ENCODE measurements at regions not wholly inside any gene's neighbourhood (a gene's known extent, or its start where the extent isn't known, plus 50 kb on each side); places are given as distances from the start of the nearest gene placed in this dataset.
A peak's percentile ranks its signal among the peaks of the same experiment; 100 is the strongest.

DNA sequence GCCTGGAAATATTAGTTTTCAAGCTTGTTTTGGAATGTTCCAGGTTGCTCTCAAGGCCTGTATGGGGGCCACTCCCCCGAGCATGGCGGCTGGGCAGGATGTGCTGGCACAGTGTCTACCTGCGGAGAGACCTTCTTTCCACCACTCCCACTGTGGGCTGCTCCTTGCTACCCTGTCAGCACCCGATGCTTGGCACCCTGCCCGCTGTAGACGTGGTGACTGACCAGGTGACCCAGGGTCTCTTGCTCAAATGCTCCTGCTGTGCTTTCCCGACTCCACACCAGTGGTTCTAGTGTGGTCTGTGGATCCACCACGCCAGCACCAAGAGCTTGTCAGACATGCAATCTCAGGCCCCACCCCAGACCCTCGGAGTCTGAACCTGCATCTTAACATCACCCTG is 213.3 kb downstream of the SH3BP4 start:
- no peak for DNase-seq (ENCODE audit: low read depth)

GRCh38 chr2:235165631-235166030 is 213.8 kb downstream of the SH3BP4 start:
- no peak for DNase-seq (ENCODE audit: low read depth)

DNA sequence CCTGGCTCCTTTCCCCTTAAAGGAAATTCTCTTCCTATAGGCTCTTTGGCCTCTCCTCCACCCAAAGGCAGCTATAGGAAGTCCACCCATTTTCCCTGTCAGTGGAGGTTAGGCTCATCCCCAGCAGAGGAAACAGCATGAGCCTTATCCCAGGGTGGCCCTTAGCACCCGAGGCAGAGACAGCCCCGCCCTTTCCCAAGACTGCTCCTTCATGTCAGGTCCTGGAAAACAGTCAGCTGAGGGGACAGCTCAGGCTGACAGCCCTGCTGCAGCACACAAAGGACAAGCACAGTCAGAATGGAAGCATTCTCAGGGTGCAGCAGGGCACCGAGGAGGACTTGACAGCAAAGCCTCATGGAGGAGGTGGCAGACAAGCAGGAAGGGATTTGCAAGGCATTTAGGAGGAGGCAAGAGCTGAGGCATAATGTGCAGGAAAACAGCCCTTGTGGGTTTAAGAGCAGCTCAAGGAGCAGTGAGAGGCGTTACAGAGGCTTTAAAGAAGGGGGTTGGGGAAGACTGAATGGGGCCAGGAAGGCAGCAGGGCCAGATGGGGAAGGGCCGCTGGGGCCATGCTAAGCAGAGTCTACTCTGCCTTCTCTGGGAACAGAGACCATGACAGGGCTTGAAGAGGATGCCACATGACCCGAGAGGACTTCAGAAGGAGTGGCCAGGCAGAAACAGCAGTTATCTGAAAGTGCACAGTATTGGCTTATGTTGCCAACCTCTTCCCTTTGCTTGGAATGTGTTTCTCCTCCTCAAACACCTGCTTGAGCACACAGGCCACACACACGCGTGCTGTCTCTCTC is 216.6 kb downstream of the SH3BP4 start:
- DNase-seq (ENCODE audit: low read depth): peak; percentile 6

DNA sequence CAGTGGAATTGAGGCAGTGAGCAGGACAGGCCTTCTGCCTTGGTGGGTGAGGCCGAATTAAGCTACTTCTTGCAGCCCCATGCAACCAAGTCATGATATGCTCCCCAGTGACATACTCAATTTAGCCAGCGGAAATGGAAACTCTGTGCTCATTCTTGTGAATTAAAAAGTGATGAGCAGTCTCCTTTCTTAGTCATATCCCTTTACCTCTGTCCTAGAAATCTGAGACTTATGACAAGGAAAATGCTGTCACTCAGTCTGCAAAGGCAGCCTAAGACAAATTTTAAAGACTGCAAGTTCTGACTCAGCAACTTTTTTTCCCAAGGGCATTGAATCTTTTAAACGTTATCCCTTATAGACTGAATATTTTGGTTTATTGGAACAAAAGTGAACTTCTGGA is 218.2 kb downstream of the SH3BP4 start:
- DNase-seq (ENCODE audit: low read depth): peak; percentile 40

DNA sequence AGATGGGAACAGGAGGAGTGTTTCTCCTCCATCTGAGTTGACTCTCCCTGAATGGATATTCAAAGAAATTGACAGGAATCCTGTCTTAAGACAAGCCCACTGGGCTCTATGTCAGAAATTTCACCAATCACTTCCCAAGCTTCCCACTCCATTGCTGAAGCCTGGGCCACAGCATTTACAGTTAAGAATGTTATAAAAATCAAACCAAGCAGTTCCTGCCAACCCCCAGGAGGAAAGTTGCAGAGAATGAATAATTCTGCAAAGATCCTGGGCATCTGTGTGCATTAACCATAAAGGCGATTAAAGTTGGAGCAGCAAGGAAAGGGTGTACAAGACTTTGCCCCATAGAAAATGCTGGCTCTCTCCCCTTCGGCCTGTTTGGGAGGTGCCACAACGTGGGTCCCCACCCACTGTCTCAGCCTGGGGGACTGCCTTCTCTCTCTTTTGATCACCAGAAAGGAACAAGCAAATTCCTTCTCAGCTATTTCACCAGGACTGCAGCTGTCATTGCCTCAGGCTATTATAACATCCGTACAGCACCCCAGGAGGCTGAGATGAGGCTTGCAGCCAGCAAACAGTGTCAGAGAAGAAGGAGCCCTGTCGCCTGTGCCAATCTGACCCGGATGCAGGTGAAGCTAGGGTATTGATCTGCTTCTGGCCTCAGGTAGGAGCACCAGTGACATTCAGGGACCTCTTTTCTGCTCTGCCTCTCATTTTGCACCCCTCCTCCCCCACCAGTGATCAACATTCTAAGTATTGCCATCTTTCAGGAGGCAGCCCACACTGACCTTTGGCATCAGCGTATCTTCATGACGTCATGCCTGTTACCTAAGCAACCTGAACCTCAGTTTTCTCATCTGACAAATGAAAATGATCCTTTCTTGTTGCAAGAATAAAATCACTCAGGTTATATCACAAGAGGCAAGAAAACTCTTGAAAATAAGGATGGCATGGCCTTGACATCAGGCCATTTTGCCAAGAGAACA is 219.0 kb downstream of the SH3BP4 start:
- DNase-seq (ENCODE audit: low read depth): peak; percentile 88

DNA sequence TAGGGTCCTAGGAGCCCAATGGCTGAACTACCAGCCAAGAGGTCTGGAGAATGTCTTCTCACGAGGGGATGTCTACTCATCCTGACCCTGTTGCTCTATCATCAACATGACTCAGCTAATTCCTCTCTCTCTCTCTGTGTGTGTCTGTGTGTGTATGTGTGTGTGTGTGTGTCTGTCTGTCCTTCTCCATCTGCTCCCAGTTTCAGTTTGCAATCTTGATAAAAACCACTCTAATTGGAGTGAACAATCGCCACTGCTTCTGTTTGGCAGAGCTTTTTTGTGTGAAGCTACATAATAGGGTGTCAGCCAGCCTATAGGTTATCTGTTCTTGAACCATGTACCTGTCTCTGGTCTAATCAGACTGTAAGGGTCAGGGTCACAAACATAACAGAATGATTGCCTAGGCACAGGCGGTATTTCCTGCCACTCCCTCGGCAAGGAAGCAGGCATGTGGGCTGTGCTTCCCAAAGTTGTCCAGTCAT is 219.8 kb downstream of the SH3BP4 start:
- DNase-seq (ENCODE audit: low read depth): peak; percentile 64

- no peak for DNase-seq (ENCODE audit: low read depth)
Observed at GRCh38 chr2:235180642-235181041, 228.8 kb downstream of the SH3BP4 start.

GRCh38 chr2:235183786-235184185 is 232.0 kb downstream of the SH3BP4 start:
- DNase-seq (ENCODE audit: low read depth): no peak

DNA sequence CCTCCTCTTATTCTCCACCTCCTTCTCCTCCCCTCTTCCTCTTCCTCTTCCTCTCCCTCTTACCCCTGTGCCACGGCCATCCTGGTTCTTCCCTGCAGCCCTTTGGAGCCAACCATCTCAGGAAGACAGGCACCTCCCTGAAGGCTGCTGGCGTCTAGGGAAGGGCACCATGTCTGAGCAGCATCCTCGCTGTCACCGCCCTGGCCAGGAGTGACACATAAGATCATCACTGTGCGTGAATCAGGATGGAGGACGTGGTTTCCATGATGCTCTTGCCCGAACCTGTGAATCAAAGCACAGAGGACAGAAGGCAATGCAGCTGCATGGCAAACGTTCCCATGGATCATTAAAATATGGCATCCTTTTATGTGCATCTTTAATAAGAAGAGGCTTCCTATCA is 236.0 kb downstream of the SH3BP4 start:
- DNase-seq (ENCODE audit: low read depth): no peak

- DNase-seq (ENCODE audit: low read depth): no peak
Observed at GRCh38 chr2:235191486-235191885, 239.7 kb downstream of the SH3BP4 start.

DNA sequence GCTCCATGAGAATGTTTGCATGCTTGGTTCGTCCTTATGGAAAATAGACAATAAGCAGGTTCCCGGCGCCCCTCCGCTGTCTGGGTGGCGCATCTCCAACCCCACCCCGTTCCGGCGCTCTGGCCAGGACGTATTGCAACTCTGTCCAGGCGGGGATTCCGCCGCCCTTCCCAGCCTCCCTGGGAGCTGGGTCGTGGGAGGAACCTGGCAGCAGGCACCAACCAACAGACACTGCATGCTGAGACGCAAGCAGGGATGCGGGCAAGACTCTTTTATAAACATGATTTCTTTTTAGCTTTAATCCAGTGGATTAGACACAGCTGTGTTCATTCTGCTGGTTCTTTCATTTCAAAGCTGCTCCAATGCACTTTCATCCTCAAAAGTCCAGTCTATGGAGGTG is 240.2 kb downstream of the SH3BP4 start:
- peak; percentile 6 for DNase-seq (ENCODE audit: low read depth)

DNA sequence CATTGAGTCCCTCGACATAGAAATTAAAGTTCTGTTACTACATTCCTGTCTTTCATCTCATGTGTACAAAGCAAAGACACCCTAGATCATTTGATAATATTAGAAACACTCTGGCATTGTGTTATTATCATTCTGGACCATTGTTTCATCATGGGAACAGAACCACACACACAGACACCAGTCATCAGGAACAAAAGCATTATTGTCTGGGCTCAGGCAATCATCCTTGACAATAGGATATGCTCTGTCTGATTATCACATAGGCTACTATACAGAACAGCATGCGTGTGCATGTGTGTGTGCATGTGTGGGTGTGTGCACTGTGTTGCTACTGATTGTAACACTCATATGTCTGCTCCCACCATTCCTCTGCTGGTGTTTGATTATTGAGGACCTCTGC is 242.5 kb downstream of the SH3BP4 start:
- DNase-seq (ENCODE audit: low read depth): no peak

- no peak for DNase-seq (ENCODE audit: low read depth)
Observed at GRCh38 chr2:235194836-235195235, 243.0 kb downstream of the SH3BP4 start.

GRCh38 chr2:235195921-235196320 is 244.1 kb downstream of the SH3BP4 start:
- no peak for DNase-seq (ENCODE audit: low read depth)

DNA sequence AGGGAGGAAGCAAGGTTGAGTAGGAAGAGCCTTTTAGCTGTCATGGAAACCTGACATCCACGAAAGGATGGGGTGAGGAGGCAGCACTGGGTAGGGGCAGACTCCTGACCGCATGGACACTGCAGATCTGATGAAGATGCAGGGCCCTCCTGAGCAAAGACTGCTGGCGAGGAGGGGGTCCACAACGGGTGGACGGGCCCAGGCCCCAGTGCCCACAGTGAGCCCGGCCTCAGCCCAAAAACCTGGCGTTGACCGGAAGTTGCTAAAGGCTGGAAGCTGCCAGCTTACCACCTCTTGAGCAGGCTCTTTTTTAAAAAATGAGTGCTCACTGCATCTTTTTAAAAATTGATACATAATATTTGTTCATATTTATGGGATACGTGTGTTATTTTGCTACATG is 247.3 kb downstream of the SH3BP4 start:
- no peak for DNase-seq (ENCODE audit: low read depth)

DNA sequence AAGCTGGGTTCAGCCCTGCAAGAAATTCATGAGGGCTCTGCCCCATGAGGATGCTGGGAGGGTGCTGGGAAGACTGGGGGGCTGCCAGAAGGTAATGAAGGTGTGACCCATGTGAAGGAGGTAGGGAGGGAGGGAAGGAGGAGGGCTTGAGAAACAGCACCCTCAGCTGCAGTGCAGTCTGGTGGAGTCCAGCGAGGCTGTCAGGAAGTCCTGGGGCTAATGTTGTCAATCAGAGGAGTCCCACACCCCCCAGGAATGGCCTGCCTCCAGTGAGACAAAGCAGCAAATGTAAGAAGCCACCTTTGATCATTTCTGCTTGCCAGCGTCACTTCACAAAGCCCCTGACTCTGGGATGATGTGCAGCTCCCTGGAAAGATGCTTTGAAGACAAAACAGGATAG is 248.4 kb downstream of the SH3BP4 start:
- DNase-seq (ENCODE audit: low read depth): no peak

GRCh38 chr2:235201756-235202155 is 249.9 kb downstream of the SH3BP4 start:
- DNase-seq (ENCODE audit: low read depth): no peak

DNA sequence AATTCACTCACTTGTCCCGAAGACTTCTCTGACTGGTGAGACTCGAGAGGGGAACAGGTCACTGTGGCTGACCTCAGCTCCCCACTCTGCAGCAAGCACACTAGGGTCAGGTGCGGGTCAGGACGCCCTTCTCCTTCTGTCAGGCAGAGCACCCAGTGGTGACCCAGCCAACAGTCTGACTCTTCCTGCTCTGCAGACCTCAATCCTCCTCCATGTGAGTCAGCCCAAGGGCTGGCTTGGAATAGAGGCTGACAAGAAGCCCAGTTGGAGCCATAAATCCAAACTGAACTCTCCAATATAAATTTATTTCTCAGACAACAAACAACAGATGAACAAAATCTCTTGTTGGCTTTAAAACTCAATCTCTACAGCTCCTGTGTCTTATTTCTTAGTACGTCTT is 253.1 kb downstream of the SH3BP4 start:
- DNase-seq (ENCODE audit: low read depth): no peak

DNA sequence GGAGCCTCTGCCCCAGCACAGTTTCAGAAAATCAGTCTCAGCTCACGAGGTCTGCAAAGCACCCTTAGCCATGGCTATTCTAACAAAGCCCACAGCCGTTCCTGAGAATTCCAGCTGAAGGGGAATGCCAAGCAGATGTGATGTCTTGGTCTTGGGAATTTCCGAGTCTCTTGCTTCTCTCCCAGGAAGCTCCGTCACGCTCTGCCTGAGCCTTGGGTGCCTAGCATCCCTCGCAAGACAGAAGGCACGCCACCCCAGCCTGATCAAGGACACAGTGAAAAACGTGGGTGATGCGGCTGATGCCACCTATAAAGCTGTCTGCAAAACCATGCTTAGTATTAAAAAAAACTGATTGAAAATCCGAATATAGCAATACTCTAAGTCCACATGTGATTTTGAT is 254.6 kb downstream of the SH3BP4 start:
- DNase-seq (ENCODE audit: low read depth): no peak

- DNase-seq (ENCODE audit: low read depth): peak; percentile 50
Observed at GRCh38 chr2:235206980-235207579, 255.3 kb downstream of the SH3BP4 start.

GRCh38 chr2:235211056-235211455 is 259.2 kb downstream of the SH3BP4 start:
- DNase-seq (ENCODE audit: low read depth): no peak

Measured in myocyte (in vitro differentiated cells).